ENCODE measurements at regions not wholly inside any gene's neighbourhood (a gene's known extent, or its start where the extent isn't known, plus 50 kb on each side); places are given as distances from the start of the nearest gene placed in this dataset.
"Not testable (repeated sequence)": the region's sequence is repeated elsewhere in the genome, so short reads cannot be mapped to it uniquely, and the experiment has no call there.

DNA sequence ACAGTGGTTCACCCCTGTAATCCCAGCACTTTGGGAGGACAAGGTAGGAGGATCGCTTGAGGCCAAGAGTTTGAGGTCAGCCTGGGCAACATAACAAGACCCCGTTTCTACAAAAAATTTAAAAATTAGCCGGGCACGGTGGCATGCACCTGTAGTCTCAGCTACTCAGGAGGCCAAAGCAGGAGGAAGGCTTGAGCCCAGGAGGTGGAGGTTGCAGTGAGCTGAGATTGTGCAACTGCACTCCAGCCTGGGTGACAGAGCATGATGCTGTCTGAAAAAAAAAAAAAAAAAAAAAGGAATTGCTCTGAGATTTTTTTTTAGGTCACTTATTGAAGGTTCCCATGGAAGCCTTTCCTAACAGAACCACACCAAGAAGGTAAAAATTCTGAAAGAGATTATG lies 101.9 kb upstream of the KCTD7 start:
- H3K36me3 ChIP-seq (ENCODE audit: insufficient read depth, low read length) = not testable (repeated sequence)

GRCh38 chr7:66528652-66529051 lies 100.0 kb upstream of the KCTD7 start:
- Histone ChIP-seq H3K4me1 (ENCODE audit: insufficient read depth, low read length) (no peaks in the 10 kb centered on the region), H3K36me3 (ENCODE audit: insufficient read depth, low read length) (no peaks in the 10 kb centered on the region), H3K9me3 (ENCODE audit: control insufficient read depth, insufficient read depth, low read length) (no peaks in the 10 kb centered on the region), H3K9ac (ENCODE audit: low read depth, low read length) (no peak overlapping the region)

More for the DNA sequence above, 101.9 kb upstream of the KCTD7 start:
- H3K4me1 ChIP-seq (ENCODE audit: insufficient read depth, low read length); H3K9me3 ChIP-seq (ENCODE audit: control insufficient read depth, insufficient read depth, low read length); H3K9ac ChIP-seq (ENCODE audit: low read depth, low read length): not testable (repeated sequence)

GRCh38 chr7:66529883-66530610 lies 98.6 kb upstream of the KCTD7 start:
- Histone ChIP-seq H3K36me3 (ENCODE audit: insufficient read depth, low read length) (no peaks in the 10 kb centered on the region), H3K9ac (ENCODE audit: low read depth, low read length) (no peak overlapping the region), H3K9me3 (ENCODE audit: control insufficient read depth, insufficient read depth, low read length) (no peaks in the 10 kb centered on the region), H3K4me1 (ENCODE audit: insufficient read depth, low read length) (no peaks in the 10 kb centered on the region)

DNA sequence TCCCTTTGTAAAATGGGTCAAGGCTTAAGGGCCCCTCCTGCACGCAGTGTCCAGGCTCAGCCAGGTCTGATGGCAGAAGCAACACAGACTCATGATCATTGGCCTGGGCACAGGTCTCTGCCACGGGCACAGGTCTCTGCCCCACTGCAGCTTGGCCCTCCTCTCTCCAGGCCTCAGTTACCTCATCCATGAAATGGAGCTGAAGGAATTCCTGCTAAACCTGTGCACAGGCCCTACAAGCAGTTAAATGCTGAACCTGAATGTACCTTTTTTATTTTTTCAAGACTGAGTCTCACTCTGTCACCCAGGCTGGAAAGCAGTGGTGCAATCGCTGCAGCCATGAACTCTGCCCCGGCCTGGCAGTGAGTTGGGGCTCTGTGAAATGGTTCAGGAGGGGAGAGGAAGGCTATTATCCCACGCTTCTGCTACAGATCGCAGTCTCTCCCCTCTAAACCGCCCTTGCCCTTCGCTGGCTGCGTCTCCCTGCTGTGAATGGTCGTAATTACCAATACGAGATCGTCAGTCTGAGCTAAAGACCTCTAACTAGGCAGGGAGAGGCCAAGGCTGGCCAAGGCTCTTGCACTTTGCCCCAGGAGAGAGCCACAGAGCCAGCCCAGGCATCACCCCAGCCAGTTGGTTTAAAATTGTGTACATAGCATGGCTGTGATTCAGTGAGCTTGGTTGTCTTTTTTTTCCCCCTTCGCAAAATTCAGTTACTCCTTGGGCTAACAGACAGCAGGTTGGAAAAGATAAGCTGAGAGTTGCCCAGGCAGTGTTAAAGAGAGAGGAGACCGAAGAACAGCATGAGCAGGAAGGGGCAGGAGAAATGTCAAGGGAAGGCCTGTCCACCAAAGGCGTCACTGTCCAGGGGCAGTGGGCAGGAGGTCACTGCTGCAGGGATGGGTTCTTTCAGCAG lies 93.0 kb upstream of the KCTD7 start:
- Histone ChIP-seq H3K4me1 (ENCODE audit: insufficient read depth, low read length) (peaks cover 9% of the 10 kb centered on the region), H3K36me3 (ENCODE audit: insufficient read depth, low read length) (peaks cover 3% of the 10 kb centered on the region), H3K9ac (ENCODE audit: low read depth, low read length) (no peak overlapping the region), H3K9me3 (ENCODE audit: control insufficient read depth, insufficient read depth, low read length) (no peaks in the 10 kb centered on the region)

DNA sequence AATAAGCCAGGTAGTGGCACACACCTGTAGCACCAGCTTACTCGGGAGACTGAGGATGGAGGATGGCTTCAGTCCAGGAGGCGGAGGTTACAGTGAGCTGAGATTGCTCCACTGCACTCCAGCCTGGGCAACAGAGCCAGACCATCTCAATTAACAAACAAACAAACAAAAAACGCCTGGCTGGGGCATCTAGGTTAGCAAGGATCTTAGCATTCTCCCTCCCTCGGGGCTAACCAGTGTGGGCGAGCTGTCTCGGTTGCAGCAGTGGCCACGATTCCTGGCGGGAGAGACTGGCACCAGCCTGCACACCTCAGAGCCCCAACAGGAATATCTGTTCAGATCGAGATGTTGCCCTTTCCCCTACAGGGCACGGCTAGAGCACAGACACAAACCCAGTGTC lies 91.3 kb upstream of the KCTD7 start:
- H3K4me1 ChIP-seq (ENCODE audit: insufficient read depth, low read length) = peaks cover 9% of the 10 kb centered on the region
- H3K9ac ChIP-seq (ENCODE audit: low read depth, low read length) = no peak overlapping the region
- peaks cover 3% of the 10 kb centered on the region for H3K36me3 ChIP-seq (ENCODE audit: insufficient read depth, low read length)
- H3K9me3 ChIP-seq (ENCODE audit: control insufficient read depth, insufficient read depth, low read length) = no peaks in the 10 kb centered on the region

DNA sequence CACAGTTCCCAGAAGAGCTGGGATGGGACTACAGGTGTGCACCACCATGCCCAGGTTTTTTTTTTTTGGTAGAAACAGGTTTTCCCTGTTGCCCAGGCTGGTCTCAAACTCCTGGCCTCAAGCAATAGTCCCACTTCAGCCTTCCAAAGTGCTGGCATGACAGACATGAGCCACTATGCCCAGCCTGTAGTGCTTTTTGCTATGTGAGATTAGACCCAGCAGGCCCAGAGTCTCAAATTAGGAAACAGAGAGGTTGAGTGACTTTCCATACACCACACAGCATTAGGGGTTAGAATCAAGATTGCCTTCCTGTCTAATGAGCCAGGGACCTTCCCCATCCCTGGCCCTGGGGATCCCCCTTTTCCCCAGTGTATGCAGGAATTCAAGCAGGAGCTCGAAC lies 90.8 kb upstream of the KCTD7 start:
- H3K9me3 ChIP-seq (ENCODE audit: control insufficient read depth, insufficient read depth, low read length) = no peaks in the 10 kb centered on the region
- no peak overlapping the region for H3K9ac ChIP-seq (ENCODE audit: low read depth, low read length)
- peaks cover 3% of the 10 kb centered on the region for H3K36me3 ChIP-seq (ENCODE audit: insufficient read depth, low read length)
- peaks cover 9% of the 10 kb centered on the region for H3K4me1 ChIP-seq (ENCODE audit: insufficient read depth, low read length)

- H3K4me1 ChIP-seq (ENCODE audit: insufficient read depth, low read length) = peaks cover 9% of the 10 kb centered on the region
- H3K36me3 ChIP-seq (ENCODE audit: insufficient read depth, low read length) = peaks cover 3% of the 10 kb centered on the region
- no peaks in the 10 kb centered on the region for H3K9me3 ChIP-seq (ENCODE audit: control insufficient read depth, insufficient read depth, low read length)
- no peak overlapping the region for H3K9ac ChIP-seq (ENCODE audit: low read depth, low read length)
Observed at GRCh38 chr7:66539264-66539623, 89.4 kb upstream of the KCTD7 start.

GRCh38 chr7:66539902-66540375 lies 88.7 kb upstream of the KCTD7 start:
- no peak overlapping the region for H3K9ac ChIP-seq (ENCODE audit: low read depth, low read length)
- H3K36me3 ChIP-seq (ENCODE audit: insufficient read depth, low read length) = peaks cover 3% of the 10 kb centered on the region
- peaks cover 9% of the 10 kb centered on the region for H3K4me1 ChIP-seq (ENCODE audit: insufficient read depth, low read length)

GRCh38 chr7:66542049-66542448 lies 86.6 kb upstream of the KCTD7 start:
- peaks cover 9% of the 10 kb centered on the region for H3K4me1 ChIP-seq (ENCODE audit: insufficient read depth, low read length)
- H3K36me3 ChIP-seq (ENCODE audit: insufficient read depth, low read length) = peaks cover 3% of the 10 kb centered on the region; the same call in 1 of the 2 replicates
- no peak overlapping the region for H3K9ac ChIP-seq (ENCODE audit: low read depth, low read length)
- H3K9me3 ChIP-seq (ENCODE audit: control insufficient read depth, insufficient read depth, low read length) = no peaks in the 10 kb centered on the region

More at GRCh38 chr7:66539902-66540375, 88.7 kb upstream of the KCTD7 start:
- no peaks in the 10 kb centered on the region for H3K9me3 ChIP-seq (ENCODE audit: control insufficient read depth, insufficient read depth, low read length)

DNA sequence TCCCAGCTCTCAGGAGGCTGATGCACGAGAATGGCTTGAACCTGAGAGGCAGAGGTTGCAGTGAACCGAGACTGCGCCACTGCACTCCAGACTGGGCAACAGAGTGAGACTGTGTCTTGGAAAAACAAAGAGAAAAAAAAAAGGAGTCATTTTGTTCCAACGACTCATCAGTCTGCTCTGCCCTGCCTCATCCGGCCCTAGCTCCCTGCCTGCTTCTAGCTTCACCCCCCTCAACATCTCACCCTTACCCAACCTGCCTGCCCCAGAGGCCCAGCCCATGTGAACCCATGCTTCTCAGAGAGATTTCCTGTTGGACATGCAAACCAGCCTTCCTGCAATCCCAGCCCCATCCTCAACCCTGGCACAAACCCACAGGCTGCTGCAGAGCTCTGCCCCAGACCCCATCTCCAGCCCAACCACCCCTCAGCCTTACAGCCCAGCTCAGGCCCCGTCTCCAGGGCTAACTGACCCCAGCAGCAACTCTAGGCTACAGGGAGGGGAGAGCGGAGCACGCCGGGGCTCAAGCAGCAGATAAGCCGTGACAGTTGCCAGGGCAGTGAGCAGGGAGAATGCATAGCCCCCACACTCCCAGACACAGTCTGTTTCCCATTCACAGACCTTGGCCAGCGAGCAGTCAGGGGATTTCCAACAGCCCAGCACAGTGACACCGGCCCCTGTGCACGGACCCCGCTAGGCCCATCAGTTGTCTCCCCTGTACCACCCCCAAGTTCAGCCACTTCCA lies 86.0 kb upstream of the KCTD7 start:
- Histone ChIP-seq H3K9me3 (ENCODE audit: control insufficient read depth, insufficient read depth, low read length) (no peaks in the 10 kb centered on the region), H3K36me3 (ENCODE audit: insufficient read depth, low read length) (peaks cover 3% of the 10 kb centered on the region; the same call in 1 of the 2 replicates), H3K9ac (ENCODE audit: low read depth, low read length) (no peak overlapping the region), H3K4me1 (ENCODE audit: insufficient read depth, low read length) (peaks cover 9% of the 10 kb centered on the region)

DNA sequence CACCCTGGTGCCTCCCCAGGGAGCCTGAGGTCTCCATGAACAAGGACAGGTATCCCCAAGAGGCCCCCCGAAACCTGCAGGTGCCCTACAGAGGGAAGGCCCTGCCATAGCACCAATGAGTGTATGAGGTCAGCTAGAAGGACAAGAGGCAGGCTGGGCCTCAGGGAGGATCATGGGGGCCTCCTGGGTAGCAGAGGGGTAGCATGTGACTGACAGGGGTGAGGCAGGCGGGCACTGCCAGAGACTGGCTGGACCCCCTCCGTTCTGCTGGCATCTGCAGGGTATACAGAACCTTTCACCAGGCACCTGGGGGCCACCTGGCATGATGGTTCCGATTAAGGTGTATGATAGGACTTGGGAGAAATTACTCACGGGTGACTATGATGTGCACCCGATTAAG lies 79.2 kb upstream of the KCTD7 start:
- Histone ChIP-seq H3K36me3 (ENCODE audit: insufficient read depth, low read length) (peaks cover 6% of the 10 kb centered on the region; the same call in 1 of the 2 replicates), H3K9me3 (ENCODE audit: control insufficient read depth, insufficient read depth, low read length) (no peaks in the 10 kb centered on the region)

GRCh38 chr7:66553001-66553400 lies 75.7 kb upstream of the KCTD7 start:
- Histone ChIP-seq H3K4me1 (ENCODE audit: insufficient read depth, low read length) (no peaks in the 10 kb centered on the region; the same call in 1 of the 2 replicates), H3K9ac (ENCODE audit: low read depth, low read length) (no peak overlapping the region), H3K36me3 (ENCODE audit: insufficient read depth, low read length) (peaks cover 9% of the 10 kb centered on the region), H3K9me3 (ENCODE audit: control insufficient read depth, insufficient read depth, low read length) (no peaks in the 10 kb centered on the region)

More for the DNA sequence above, 79.2 kb upstream of the KCTD7 start:
- no peaks in the 10 kb centered on the region for H3K4me1 ChIP-seq (ENCODE audit: insufficient read depth, low read length)
- no peak overlapping the region for H3K9ac ChIP-seq (ENCODE audit: low read depth, low read length)

DNA sequence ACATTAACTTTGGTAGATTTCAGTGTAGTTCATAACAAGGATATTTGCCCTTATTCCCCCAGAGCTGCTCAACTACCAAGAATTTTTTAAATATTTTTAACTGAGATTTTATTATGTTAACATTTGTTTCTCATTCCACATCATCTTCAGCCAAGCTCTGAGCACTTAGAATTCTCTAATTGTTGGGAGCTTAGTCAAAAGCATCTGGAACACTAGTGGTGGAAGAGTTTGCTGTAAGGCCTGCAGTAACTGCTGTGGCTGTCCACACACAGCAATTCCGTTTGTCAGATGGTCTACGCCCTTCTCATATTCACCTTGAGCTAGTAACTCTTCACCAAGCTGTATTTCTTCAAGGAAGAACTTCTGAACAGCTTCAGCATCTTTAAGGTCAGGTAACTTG lies 75.0 kb upstream of the KCTD7 start:
- not testable (repeated sequence) for H3K9me3 ChIP-seq (ENCODE audit: control insufficient read depth, insufficient read depth, low read length); H3K36me3 ChIP-seq (ENCODE audit: insufficient read depth, low read length); H3K9ac ChIP-seq (ENCODE audit: low read depth, low read length); H3K4me1 ChIP-seq (ENCODE audit: insufficient read depth, low read length)

GRCh38 chr7:66554291-66554690 lies 74.4 kb upstream of the KCTD7 start:
- H3K36me3 ChIP-seq (ENCODE audit: insufficient read depth, low read length); H3K9me3 ChIP-seq (ENCODE audit: control insufficient read depth, insufficient read depth, low read length): not testable (repeated sequence)

More at GRCh38 chr7:66554291-66554690, 74.4 kb upstream of the KCTD7 start:
- not testable (repeated sequence) for H3K4me1 ChIP-seq (ENCODE audit: insufficient read depth, low read length); H3K9ac ChIP-seq (ENCODE audit: low read depth, low read length)

All from ES-I3 (cell line).